ENCODE measurements at regions not wholly inside any gene's neighbourhood (a gene's known extent, or its start where the extent isn't known, plus 50 kb on each side); places are given as distances from the start of the nearest gene placed in this dataset.

- Histone ChIP-seq H3K27me3 (no peaks in the 10 kb centered on the region), H3K36me3 (no peaks in the 10 kb centered on the region), H3K4me3 (no peak overlapping the region), H3K27ac (no peak overlapping the region), H3K9me3 (no peaks in the 10 kb centered on the region), H3K4me1 (ENCODE audit: insufficient read depth) (no peaks in the 10 kb centered on the region)
- intact Hi-C loops (cut with DNase I): no loop called here
- no peak for TF ChIP-seq EP300 (IDR thresholded peaks at IDR 0.05)
- WGBS, 3 donors: 70 to 90% (median 71%) methylated on average over 2 of the region's 2 CpGs
- no peak for DNase-seq
These were observed 182.4 kb upstream of the TOM1L1 start for GRCh38 chr17:54718286-54718685.

GRCh38 chr17:54727624-54728023 lies 173.0 kb upstream of the TOM1L1 start:
- Histone ChIP-seq H3K27me3 (no peaks in the 10 kb centered on the region), H3K4me3 (no peak overlapping the region), H3K9me3 (no peaks in the 10 kb centered on the region), H3K4me1 (ENCODE audit: insufficient read depth) (no peaks in the 10 kb centered on the region), H3K27ac (no peak overlapping the region), H3K36me3 (no peaks in the 10 kb centered on the region)
- TF ChIP-seq EP300 (IDR thresholded peaks at IDR 0.05) (no peak), POLR2A (IDR thresholded peaks at IDR 0.05) (no peak), CTCF (IDR thresholded peaks at IDR 0.05) (no peak)
- no peak for DNase-seq
- intact Hi-C loops (cut with DNase I): no loop called here

- Histone ChIP-seq H3K27me3 (no peaks in the 10 kb centered on the region), H3K9me3 (no peaks in the 10 kb centered on the region), H3K4me1 (ENCODE audit: insufficient read depth) (no peaks in the 10 kb centered on the region), H3K4me3 (no peak overlapping the region), H3K36me3 (no peaks in the 10 kb centered on the region), H3K27ac (no peak overlapping the region)
- intact Hi-C loops (cut with DNase I): no loop called here
- DNase-seq: no peak
- TF ChIP-seq POLR2A (IDR thresholded peaks at IDR 0.05) (no peak), CTCF (IDR thresholded peaks at IDR 0.05) (no peak), EP300 (IDR thresholded peaks at IDR 0.05) (no peak)
These were observed 164.1 kb upstream of the TOM1L1 start for GRCh38 chr17:54736573-54736972.

- no peaks in the 10 kb centered on the region for H3K9me3 ChIP-seq
- 72 to 82% (median 74%) methylated on average over 1 of the region's 1 CpG for WGBS, 3 donors
- H3K27me3 ChIP-seq: no peaks in the 10 kb centered on the region
- TF ChIP-seq EP300 (IDR thresholded peaks at IDR 0.05) (no peak), CTCF (IDR thresholded peaks at IDR 0.05) (no peak), POLR2A (IDR thresholded peaks at IDR 0.05) (no peak)
- no peaks in the 10 kb centered on the region for H3K4me1 ChIP-seq (ENCODE audit: insufficient read depth)
- no peak for DNase-seq
- H3K4me3 ChIP-seq: no peak overlapping the region
- H3K36me3 ChIP-seq: no peaks in the 10 kb centered on the region
- intact Hi-C loops (cut with DNase I): no loop called here
- no peak overlapping the region for H3K27ac ChIP-seq
These were observed 162.2 kb upstream of the TOM1L1 start for GRCh38 chr17:54738496-54738895.

DNA sequence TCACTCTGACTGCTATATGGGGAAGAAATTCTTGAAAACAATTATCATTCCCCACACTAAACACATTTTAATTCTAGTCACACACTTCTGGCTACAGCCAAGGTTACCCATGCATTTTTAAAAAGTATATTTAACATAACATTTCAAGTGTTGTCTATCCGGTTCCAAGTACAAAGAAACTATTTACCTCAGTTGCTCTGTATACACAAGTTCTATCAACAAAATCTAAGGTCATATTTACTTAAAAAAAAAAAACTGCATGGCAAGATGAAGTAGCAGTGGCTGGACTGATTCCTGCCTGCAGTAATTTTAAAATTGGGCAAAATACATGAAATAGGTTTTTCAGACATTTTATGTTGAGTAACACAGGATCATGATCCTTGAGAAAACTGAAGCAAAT lies 155.9 kb upstream of the TOM1L1 start:
- WGBS, 3 donors: 62 to 92% (median 85%) methylated on average over 1 of the region's 1 CpG

More for the DNA sequence above, 155.9 kb upstream of the TOM1L1 start:
- no peak for DNase-seq
- no peak for TF ChIP-seq CTCF (IDR thresholded peaks at IDR 0.05)
- TF ChIP-seq EP300 (IDR thresholded peaks at IDR 0.05): no peak
- TF ChIP-seq POLR2A (IDR thresholded peaks at IDR 0.05): no peak
- no peaks in the 10 kb centered on the region for H3K9me3 ChIP-seq
- no peaks in the 10 kb centered on the region for H3K36me3 ChIP-seq
- H3K27ac ChIP-seq: no peak overlapping the region
- H3K4me3 ChIP-seq: no peak overlapping the region
- no peaks in the 10 kb centered on the region for H3K27me3 ChIP-seq
- no peaks in the 10 kb centered on the region for H3K4me1 ChIP-seq (ENCODE audit: insufficient read depth)
- intact Hi-C loops (cut with DNase I): no loop called here
